ENCODE measurements at regions not wholly inside any gene's neighbourhood (a gene's known extent, or its start where the extent isn't known, plus 50 kb on each side); places are given as distances from the start of the nearest gene placed in this dataset.

DNA sequence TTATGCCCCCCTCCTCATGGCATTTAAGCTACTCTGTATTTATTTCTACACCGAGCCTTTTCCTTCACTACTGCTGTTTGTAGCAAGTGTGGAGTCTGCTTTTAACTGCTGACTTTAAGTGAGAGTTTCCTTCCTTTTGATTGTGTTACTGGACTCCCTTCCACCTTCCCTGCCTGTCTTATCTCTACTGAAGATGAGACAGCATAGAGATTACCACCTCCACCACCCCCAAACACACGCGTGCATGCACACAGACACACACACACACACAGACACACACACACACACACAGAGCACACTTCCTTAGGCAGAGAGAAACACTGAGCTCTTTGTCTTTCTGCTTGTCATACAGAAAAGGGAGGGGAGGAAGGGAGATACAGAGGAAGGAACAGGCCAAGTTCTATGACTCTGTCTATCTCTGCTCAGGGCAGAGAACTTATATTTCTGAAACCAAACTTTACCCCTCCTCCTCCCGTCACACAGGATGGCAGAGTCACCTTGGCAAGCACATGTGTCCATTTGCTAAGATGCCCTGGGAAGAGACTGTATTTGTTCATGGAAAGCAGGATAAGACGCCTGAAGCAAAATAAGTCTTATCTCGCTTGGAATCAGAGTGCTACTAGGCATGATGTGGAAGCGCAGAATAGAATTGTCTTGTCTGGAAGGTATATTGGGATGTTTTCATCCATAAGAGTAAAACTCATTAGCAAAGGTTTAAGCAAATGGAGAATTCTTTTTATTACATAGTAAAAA lies 81.8 kb upstream of the CAV2 start:
- no peaks in the 10 kb centered on the region for H4K20me1 ChIP-seq (ENCODE audit: control insufficient read depth, insufficient read depth)
- TF ChIP-seq SMARCA5 (IDR thresholded peaks at IDR 0.05): no peak
- TF ChIP-seq MXI1 (IDR thresholded peaks at IDR 0.05; ENCODE audit: low read depth, low read length): no peak
- TF ChIP-seq, protein P1, sequence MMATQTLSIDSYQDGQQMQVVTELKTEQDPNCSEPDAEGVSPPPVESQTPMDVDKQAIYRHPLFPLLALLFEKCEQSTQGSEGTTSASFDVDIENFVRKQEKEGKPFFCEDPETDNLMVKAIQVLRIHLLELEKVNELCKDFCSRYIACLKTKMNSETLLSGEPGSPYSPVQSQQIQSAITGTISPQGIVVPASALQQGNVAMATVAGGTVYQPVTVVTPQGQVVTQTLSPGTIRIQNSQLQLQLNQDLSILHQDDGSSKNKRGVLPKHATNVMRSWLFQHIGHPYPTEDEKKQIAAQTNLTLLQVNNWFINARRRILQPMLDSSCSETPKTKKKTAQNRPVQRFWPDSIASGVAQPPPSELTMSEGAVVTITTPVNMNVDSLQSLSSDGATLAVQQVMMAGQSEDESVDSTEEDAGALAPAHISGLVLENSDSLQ (IDR thresholded peaks at IDR 0.05): no peak
- no peak for TF ChIP-seq PAX8 (IDR thresholded peaks at IDR 0.05)
- no peak for TF ChIP-seq ZNF384 (IDR thresholded peaks at IDR 0.05; ENCODE audit: borderline replicate concordance, low read depth, low read length)
- TF ChIP-seq MAX (IDR thresholded peaks at IDR 0.05; ENCODE audit: low read depth, low read length): no peak
- TF ChIP-seq TCF3 (IDR thresholded peaks at IDR 0.05; ENCODE audit: borderline replicate concordance, insufficient read depth, low read depth, low read length): no peak
- TF ChIP-seq ASH2L (IDR thresholded peaks at IDR 0.05; ENCODE audit: borderline replicate concordance, low read depth): no peak
- no peak for TF ChIP-seq RAD51 (IDR thresholded peaks at IDR 0.05)
- no peak for TF ChIP-seq TCF12 (IDR thresholded peaks at IDR 0.05; ENCODE audit: low read depth, low read length)
- no peak for TF ChIP-seq SMAD1 (IDR thresholded peaks at IDR 0.05; ENCODE audit: low read depth, partially characterized antibody)
- TF ChIP-seq POLR2AphosphoS2 (IDR thresholded peaks at IDR 0.05; ENCODE audit: low read depth, low read length): no peak
- ChIA-PET POLR2A (no interaction called here), SMC1A (ENCODE audit: uncharacterized antibody, unreplicated experiment) (no interaction called here), CTCF (no interaction called here), RAD21 (ENCODE audit: unreplicated experiment) (interaction anchor here (1.1 kb wide), 1 partner anchor 108 kb away, joined by 3 read pairs; no protein-coding TSS in a partner anchor)
- H2AFZ ChIP-seq (ENCODE audit: control insufficient read depth, low read depth, low read length): no peak overlapping the region
- WGBS (ENCODE audit: insufficient coverage, insufficient replicate concordance, low lambda C conversion rate, missing lambda C conversion rate): 38% methylated on average over 7 of the region's 7 CpGs
- DNase-seq (ENCODE audit: low read depth, low spot score) (no peak), ATAC-seq (no peak), FAIRE-seq (no peak)
- peaks cover 0 to 3% of the 10 kb centered on the region in 2 experiments; a peak in 1 of 4 replicates for H3K27me3 ChIP-seq (replicated peaks in 1 of 2; ENCODE audit: control insufficient read depth in 2 of 2, insufficient read depth in 2 of 2, low read length in 1 of 2)
- H3K4me2 ChIP-seq (ENCODE audit: control insufficient read depth, insufficient read depth): no peak overlapping the region
- H3K9me3 ChIP-seq (replicated peaks; ENCODE audit: control insufficient read depth, insufficient read depth, low read length): no peaks in the 10 kb centered on the region
- intact Hi-C loops (cut with micrococcal nuclease; ENCODE audit: unreplicated experiment): no loop called here
- H3K4me1 ChIP-seq (ENCODE audit: control insufficient read depth, insufficient read depth, low read length): no peaks in the 10 kb centered on the region
- H3K27ac ChIP-seq (ENCODE audit: control insufficient read depth, insufficient read depth): no peak overlapping the region
- BruUV-seq (replicated peaks): no TSS peak
- no peak overlapping the region for H3K9ac ChIP-seq (ENCODE audit: control insufficient read depth, insufficient read depth, low read length)
- no peaks in the 10 kb centered on the region for H3K79me2 ChIP-seq (ENCODE audit: control insufficient read depth, insufficient read depth, low read length)
- H3K36me3 ChIP-seq (ENCODE audit: control insufficient read depth in 2 of 2, insufficient read depth in 2 of 2, low read length in 1 of 2): no peaks in the 10 kb centered on the region
- no peak overlapping the region for H3K4me3 ChIP-seq
- in situ Hi-C loops (cut with MboI): no loop called here
